LHCN-M2 (cell line): ENCODE measurements at regions not wholly inside any gene's neighbourhood (a gene's known extent, or its start where the extent isn't known, plus 50 kb on each side); places are given as distances from the start of the nearest gene placed in this dataset.
"Not testable (repeated sequence)": the region's sequence is repeated elsewhere in the genome, so short reads cannot be mapped to it uniquely, and the experiment has no call there.

Source experiments
- DNase-seq: peaks from one replicate; pipeline ENCODE4 v3.0.0-alpha.2; 2012; ENCODE audit warnings: low read depth

DNA sequence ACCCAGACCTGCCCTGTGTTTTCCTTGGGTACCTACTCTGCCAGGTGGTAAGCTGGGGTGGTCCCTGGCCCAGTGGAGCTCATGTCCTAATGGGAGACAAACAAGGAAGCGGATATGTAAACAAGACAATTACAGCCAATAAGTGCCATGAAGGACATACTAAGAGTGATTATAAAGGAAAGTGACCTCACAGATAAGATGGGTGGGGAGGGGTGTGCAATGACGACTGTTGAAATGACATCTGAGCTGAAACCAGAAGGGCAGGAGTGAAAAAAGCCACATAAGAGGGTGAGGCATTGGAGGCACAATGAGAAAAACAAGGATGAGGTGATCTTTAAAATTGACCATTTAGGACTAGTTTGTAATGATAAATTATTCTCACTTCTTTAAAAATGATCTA, 336.2 kb upstream of the IL12A start:
- DNase-seq, result no peak

DNA sequence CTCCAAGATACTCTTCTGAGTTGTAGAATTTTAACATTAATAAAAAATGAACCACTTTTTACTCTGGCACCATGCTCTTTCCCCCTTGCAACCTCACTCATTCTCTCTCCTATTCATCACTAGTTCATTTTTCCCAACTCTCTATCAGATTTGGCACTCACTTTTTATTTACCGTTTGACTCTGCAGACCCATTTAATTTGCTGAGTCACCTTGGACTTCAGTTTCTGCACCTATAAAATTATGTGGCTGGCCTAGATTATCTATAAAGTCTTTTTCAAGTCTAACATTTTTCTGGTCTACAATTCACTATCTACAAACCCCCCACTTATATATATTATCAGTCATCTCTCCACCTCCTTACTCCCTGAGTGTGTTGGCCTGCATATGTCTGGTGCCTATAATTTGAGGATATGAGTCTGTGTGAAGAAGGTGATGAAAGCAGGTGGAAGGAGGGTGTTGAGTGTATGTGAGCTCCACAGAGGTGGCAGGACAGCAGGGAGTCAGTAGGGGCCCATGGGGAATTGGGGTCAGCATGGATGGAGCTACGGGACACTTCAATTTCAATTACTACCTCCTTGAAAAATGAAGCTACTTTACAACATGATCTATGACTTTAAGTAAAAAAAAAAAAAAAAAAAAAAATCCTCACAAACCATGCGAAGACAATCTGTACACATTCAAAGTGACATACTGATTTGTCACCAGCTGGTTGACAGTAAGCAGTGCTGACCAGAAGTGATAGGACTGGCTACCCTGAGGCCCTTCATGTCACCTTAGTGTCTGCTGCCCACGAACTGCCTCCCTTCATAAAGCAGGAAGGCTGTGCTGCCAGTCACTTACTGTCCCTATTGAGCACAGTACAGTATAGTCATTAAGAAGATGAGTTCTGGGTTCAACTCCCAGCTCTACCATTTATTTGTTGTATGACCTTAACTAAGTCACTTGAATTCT, 334.2 kb upstream of the IL12A start:
- no peak for DNase-seq

DNA sequence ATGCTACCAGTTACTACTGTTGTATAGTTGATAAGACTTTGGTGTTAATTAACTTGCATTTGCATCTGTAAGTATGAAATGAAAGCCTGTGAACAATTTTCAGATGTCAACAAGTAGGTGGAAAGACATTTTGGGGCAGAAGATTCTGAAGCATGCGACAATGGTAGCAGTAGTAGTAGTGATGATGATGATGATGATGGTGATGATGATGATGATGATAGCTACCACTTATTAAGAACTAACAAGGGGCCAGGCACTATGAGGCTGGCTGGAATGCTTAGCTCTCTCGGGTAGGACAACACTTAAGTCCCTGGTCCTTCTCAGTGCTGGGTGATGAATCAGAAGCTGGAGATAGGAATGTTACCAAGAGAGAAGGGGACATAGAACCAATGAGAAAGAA, 333.4 kb upstream of the IL12A start:
- DNase-seq, result no peak

DNA sequence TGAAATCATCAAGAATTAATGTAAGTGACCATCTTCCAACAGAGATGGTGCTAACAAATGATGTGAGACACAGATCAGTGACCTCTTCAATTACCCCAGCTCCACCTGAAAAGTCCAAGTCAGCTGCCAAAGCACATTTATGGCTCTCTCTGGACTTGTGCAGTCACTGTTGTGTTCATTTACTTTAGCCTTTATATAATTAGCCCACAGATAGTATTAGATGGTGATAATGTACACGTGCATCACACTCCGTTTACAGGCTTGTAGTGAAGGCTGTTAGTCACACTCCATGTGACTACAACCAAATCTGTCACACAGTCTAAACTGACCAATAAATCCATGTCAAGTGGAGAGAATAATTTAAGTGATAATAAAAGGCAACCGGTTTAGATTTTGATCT, 331.5 kb upstream of the IL12A start:
- DNase-seq, result no peak

DNA sequence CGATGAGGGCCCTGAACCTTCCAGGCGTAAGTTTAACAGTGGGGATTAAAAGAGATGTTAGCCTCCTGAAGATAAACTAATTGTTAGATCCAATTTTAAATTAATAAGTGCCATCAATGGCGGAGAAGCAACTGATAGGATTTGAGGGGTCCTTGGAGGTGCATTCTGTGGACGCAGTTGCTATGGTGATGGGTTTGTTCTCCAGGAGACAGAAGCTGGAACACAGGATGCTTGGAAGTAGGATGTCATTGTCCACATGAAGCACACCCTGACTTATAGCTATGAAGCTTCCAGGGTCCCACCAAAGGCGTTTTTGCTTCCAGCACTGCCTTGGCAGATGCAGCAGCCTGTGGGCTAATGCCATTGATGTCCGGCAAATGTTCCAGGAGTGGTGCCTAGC, 331.0 kb upstream of the IL12A start:
- DNase-seq, result no peak

- DNase-seq, result no peak
Measured at GRCh38 chr3:159660326-159660725, 328.3 kb upstream of the IL12A start.

DNA sequence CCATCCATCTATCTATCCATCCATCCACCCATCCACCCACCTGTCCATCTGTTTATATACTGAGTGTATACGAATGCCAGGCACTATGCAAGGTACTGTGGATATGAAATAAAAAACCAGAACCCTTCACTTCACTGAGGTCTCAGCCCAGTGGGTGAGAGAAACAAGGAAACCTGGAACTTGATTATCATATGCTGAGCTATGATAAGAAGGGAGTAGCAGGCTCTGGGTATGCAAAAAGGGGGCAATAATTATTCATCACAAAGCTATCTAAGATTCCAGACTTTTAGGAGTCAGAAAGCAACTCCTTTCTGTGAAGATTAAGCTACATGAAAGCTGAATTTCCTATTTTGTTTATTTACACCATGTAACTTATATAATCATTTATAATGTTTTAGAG, 327.7 kb upstream of the IL12A start:
- DNase-seq, result no peak

DNA sequence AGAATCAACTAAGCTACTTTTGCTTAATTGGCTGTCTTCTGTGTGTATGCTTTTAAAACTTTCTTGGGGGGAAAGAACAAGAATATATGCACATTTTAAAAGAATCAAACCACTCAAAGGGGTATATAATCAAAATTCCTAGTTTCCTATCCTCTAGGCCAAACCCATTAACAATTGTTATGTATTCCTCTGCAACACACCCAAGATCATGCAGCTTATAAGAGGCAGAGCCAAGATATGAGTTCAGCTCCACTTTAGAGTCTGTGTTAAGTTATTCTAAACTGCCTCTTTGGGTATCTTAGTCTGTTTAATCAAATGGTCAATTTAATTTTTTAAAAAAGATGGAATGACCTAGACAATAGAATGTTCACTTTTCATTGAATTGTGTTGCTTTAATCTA, 326.1 kb upstream of the IL12A start:
- DNase-seq, result no peak

GRCh38 chr3:159664006-159664405, 324.6 kb upstream of the IL12A start:
- no peak for DNase-seq

DNA sequence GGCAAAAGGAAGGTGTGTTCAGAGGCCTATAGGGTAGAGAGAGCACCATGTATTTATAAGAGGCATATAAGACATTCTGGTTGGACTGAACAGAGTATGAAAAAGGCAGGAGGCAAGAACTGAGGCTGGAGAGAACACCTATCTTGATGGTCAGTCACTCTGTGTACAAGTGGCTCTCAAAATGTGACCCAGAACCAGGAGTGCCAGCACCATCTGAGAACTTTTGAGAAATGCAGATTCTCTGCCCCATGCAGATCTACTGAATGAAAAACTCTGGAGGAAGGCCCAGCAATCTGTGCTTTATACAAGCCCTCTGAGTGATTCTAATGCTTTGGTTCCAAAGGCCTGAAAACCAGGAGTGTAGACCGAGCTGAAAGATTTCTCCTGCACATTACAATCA, 324.0 kb upstream of the IL12A start:
- DNase-seq, result no peak

- no peak for DNase-seq
Measured at GRCh38 chr3:159667261-159667660, 321.4 kb upstream of the IL12A start.

DNA sequence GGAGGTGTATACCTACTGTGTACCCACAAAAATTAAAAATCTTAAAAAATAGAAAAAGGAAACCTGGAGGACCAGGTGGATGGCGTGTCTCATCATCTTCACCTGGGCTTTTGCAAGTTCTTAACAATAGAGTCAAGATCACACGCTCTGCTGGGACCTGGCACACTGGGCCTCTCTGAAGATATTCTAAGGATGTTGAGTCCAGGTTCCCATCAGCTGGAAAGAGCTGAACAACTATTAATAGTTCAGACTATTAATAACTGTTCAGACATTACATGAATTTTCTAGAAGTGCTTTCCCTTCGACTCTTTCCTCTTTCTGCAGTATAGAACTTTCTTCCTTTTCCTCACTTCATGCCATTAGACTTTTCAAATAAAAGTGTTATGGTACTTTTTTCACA, 320.2 kb upstream of the IL12A start:
- DNase-seq, result no peak

- DNase-seq, result peak; percentile 5
Measured at GRCh38 chr3:159668990-159669476, 319.6 kb upstream of the IL12A start.

DNA sequence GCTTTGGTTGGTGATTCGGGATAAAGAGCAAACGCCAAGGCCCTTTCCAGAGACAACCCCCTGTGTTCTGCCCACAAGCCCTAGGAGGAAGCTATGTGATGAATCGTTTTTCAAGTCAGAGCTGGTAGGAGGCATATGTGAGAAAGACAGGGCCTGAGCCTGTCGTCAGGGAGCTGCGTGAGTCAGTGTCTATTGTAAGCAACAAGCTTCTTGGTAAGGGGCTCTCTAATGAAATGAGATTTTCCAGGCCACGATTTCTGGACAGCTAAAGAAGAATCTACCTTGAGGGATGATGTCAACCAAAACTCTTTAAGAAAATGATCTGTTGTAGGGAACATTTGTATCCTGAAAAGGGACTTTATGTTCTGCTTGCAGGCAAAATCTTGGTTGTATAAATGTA, 318.9 kb upstream of the IL12A start:
- no peak for DNase-seq

GRCh38 chr3:159672728-159673688, 315.6 kb upstream of the IL12A start:
- no peak for DNase-seq

DNA sequence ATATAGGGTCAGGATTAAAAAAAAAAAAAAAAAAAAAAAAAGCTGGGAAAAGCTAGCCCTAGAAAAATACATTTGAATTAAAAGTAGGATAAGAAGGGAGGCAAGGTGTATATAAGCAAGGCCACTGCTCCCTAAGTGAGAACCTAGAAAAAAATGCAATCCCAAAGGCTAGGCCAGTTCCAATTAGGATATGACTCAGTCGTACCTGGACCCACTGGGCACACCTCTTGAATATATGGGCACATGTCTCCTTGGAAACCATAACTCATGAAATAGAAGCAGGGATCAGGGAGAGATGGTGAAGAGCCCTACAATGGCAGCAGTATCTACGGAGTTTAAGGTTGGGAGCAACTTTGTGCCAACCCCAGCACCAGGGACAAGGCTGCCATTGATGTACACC, 314.1 kb upstream of the IL12A start:
- no peak for DNase-seq

GRCh38 chr3:159675285-159675684, 313.4 kb upstream of the IL12A start:
- DNase-seq, result no peak

DNA sequence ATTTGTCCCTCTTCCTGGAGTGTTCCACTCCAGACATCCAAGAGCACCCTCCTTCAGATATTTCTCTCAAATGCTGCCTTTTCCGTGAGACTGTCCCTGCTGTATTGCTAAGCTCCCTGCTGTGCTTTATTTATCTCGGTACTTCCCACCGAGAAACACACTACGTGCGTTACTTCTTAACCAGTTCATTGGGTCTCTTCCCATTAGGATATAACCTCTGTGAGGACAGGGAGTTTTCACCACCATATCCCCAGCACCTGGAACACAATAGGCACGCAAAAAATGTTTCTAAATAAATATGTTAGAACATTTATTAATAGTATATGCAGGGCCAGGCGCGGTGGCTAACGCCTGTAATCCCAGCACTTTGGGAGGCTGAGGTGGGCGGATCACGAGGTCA, 308.7 kb upstream of the IL12A start:
- no peak for DNase-seq

DNA sequence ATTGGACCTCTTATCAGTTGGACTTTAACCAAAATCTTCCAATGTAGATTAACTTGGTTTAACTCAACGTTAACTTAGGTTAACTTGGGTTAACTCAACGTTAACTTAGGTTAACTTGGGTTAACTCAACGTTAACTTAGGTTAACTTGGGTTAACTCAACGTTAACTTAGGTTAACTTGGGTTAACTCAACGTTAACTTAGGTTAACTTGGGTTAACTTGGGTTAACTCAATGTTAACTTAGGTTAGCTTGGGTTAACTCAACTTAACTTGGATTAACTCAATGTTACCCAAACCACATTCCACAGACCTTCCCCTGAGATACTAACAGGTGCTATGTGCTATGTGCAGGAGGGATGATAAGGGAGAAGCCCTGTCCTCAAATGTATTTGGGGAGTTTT, 306.9 kb upstream of the IL12A start:
- not testable (repeated sequence) for DNase-seq

- DNase-seq, result no peak
Measured at GRCh38 chr3:159685801-159686200, 302.8 kb upstream of the IL12A start.

GRCh38 chr3:159693226-159693625, 295.4 kb upstream of the IL12A start:
- DNase-seq, result no peak
